GM12878 (cell line): ENCODE measurements at regions not wholly inside any gene's neighbourhood (a gene's known extent, or its start where the extent isn't known, plus 50 kb on each side); places are given as distances from the start of the nearest gene placed in this dataset.

Experiments
- ATF7 ChIP-seq: fragments of 450-650 bp; IDR thresholded peaks from 2 replicates; pipeline ENCODE4 v1.6.1; 2016; ENCODE audit warnings: low read depth, mild to moderate bottlenecking
- CBX5 ChIP-seq: sonication (generic); IDR thresholded peaks from 2 replicates; pipeline ENCODE4 v1.6.1; 2016; ENCODE audit warnings: low read depth, moderate library complexity, mild to moderate bottlenecking, inconsistent platforms
- CEBPZ ChIP-seq: fragments of 150-350 bp; IDR thresholded peaks from 2 replicates; pipeline ENCODE4 v1.6.1; 2016; ENCODE audit warnings: low read depth, low read length
- CHD1 ChIP-seq: IDR thresholded peaks from 2 replicates; pipeline ENCODE4 v1.6.1; 2012; ENCODE audit warnings: low read depth, low read length, improper control_type of control experiment
- CREB1 ChIP-seq: IDR thresholded peaks from 2 replicates; pipeline ENCODE4 v1.6.1; 2012; ENCODE audit warnings: low read depth, mild to moderate bottlenecking, inconsistent platforms
- CTCF ChIP-seq, 3 experiments: IDR thresholded peaks in 2 of 3; conservative IDR thresholded peaks in 1 of 3; 2 replicates each; pipeline ENCODE4 v1.5.1; 2011; ENCODE audit warnings: low read depth in 3 of 3, low read length in 3 of 3, mild to moderate bottlenecking in 3 of 3, control low read depth in 2 of 3, moderate library complexity in 2 of 3, inconsistent platforms in 1 of 3, mixed read lengths in 1 of 3; ENCODE audit not compliant: control insufficient read depth in 2 of 3, insufficient read depth in 1 of 3; ENCODE audit errors: extremely low read depth in 1 of 3
- EP300 ChIP-seq, 2 experiments: fragments of 150-350 bp in 1 of 2; IDR thresholded peaks; 2 replicates each; pipeline ENCODE4 v1.6.1; 2011 to 2012; ENCODE audit warnings: low read depth in 2 of 2, low read length in 2 of 2, borderline replicate concordance in 1 of 2, improper control_type of control experiment in 1 of 2, inconsistent platforms in 1 of 2; ENCODE audit not compliant: control insufficient read depth in 1 of 2
- FOS ChIP-seq: IDR thresholded peaks from 3 replicates; pipeline ENCODE4 v1.6.1; 2011; ENCODE audit warnings: borderline replicate concordance; ENCODE audit not compliant: insufficient read length; ENCODE audit errors: extremely low read depth
- NFIC ChIP-seq: IDR thresholded peaks from 2 replicates; pipeline ENCODE4 v1.6.1; 2012; ENCODE audit warnings: low read depth, mild to moderate bottlenecking, inconsistent platforms, low read length, moderate library complexity
- NRF1 ChIP-seq: conservative IDR thresholded peaks from 2 replicates; pipeline ENCODE4 v1.6.1; 2011; ENCODE audit warnings: mild to moderate bottlenecking, low read depth, low read length, improper control_type of control experiment
- POLR2A ChIP-seq: IDR thresholded peaks from 2 replicates; pipeline ENCODE4 v1.6.1; 2011; ENCODE audit warnings: low read depth, mild to moderate bottlenecking, low read length

DNA sequence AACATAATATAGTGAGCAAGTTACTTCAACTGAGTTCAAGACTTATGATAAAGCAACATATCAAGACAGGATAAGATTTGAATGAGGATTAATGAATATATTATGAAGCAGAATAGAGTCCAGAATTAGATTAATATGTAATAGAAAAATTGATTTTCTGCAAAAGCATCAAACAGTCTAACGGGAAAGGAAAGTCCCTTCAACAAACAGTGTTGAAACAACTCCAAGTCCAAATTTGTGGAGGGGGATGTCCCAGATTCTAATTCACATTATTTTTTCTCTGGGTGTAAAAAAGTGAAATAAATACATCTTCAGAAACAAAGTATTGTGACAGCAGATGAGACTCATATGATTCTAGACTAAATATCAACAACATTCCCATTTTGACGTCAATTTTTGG lies 289.7 kb downstream of the C6orf118 start:
- no peak for TF ChIP-seq FOS
- TF ChIP-seq CTCF (IDR thresholded peaks at IDR 0.05 in 2 of 3, conservative IDR thresholded peaks at IDR 0.05 in 1 of 3; ENCODE audit: control insufficient read depth in 2 of 3, extremely low read depth in 1 of 3, insufficient read depth in 1 of 3, low read depth in 3 of 3, low read length in 3 of 3), result no peak
- TF ChIP-seq EP300 (IDR thresholded peaks at IDR 0.05; ENCODE audit: borderline replicate concordance in 1 of 2, control insufficient read depth in 1 of 2, low read depth in 2 of 2, low read length in 2 of 2), result no peak
- TF ChIP-seq CREB1, result no peak
- TF ChIP-seq CEBPZ, result no peak
- TF ChIP-seq NRF1, result no peak
- no peak for TF ChIP-seq CHD1
- TF ChIP-seq POLR2A, result no peak
- no peak for TF ChIP-seq CBX5
- no peak for TF ChIP-seq NFIC
- TF ChIP-seq ATF7, result no peak
